ENCODE measurements at regions not wholly inside any gene's neighbourhood (a gene's known extent, or its start where the extent isn't known, plus 50 kb on each side); places are given as distances from the start of the nearest gene placed in this dataset.

- H4K8ac ChIP-seq (ENCODE audit: low read depth, low read length): no peak overlapping the region
- no peaks in the 10 kb centered on the region for H3K27me3 ChIP-seq (ENCODE audit: insufficient read depth, low read length)
- H4K12ac ChIP-seq (ENCODE audit: low read depth, low read length): no peak overlapping the region
- no peak overlapping the region for H3K14ac ChIP-seq (ENCODE audit: low read length)
- no peaks in the 10 kb centered on the region for H3K36me3 ChIP-seq (ENCODE audit: control insufficient read depth in 1 of 2, insufficient read depth in 2 of 2, low read length in 2 of 2)
- H3K79me2 ChIP-seq (ENCODE audit: control insufficient read depth, insufficient read depth, low read length, poor library complexity): no peaks in the 10 kb centered on the region
- H2BK5ac ChIP-seq (ENCODE audit: low read depth, low read length, poor library complexity): no peak overlapping the region
- H2AK5ac ChIP-seq (ENCODE audit: low read length): no peak overlapping the region
- no peak overlapping the region for H3K18ac ChIP-seq (ENCODE audit: low read length)
- no peak overlapping the region for H3K4me3 ChIP-seq (ENCODE audit: low read depth, low read length)
- no peaks in the 10 kb centered on the region for H3K79me1 ChIP-seq (ENCODE audit: low read length)
- no peak overlapping the region for H3K23ac ChIP-seq (ENCODE audit: low read length)
- no peak overlapping the region for H3K9ac ChIP-seq (ENCODE audit: low read length)
- no peak overlapping the region for H3K27ac ChIP-seq (ENCODE audit: low read depth, low read length)
- H3K4ac ChIP-seq (ENCODE audit: low read depth, low read length): no peak overlapping the region
- H4K91ac ChIP-seq (ENCODE audit: low read depth, low read length): no peak overlapping the region
- H3K9me3 ChIP-seq (ENCODE audit: insufficient read depth, low read depth, low read length): peaks cover 2% of the 10 kb centered on the region
- H2BK12ac ChIP-seq (ENCODE audit: low read length): no peak overlapping the region
- no peak overlapping the region for H2BK120ac ChIP-seq (ENCODE audit: insufficient read depth, low read length, poor library complexity)
- peaks cover 4 to 13% of the 10 kb centered on the region in 2 experiments for H3K4me1 ChIP-seq (ENCODE audit: control insufficient read depth in 1 of 2, insufficient read depth in 2 of 2, low read length in 2 of 2)
- no peak for DNase-seq
- H2AFZ ChIP-seq (ENCODE audit: insufficient read depth, low read length, poor library complexity): no peak overlapping the region
- WGBS (ENCODE audit: extremely low coverage, insufficient coverage, insufficient read length): no CpG with 5 or more reads among the region's 13 CpGs
- H3K4me2 ChIP-seq (ENCODE audit: low read length): no peak overlapping the region
Measured at GRCh38 chr2:72027426-72028161, 120.1 kb downstream of the CYP26B1 start.

GRCh38 chr2:72026819-72027425 is 120.7 kb downstream of the CYP26B1 start:
- H3K14ac ChIP-seq (ENCODE audit: low read length): no peak overlapping the region
- no peak overlapping the region for H3K27ac ChIP-seq (ENCODE audit: low read depth, low read length)
- no peaks in the 10 kb centered on the region for H3K27me3 ChIP-seq (ENCODE audit: insufficient read depth, low read length)
- H2AK5ac ChIP-seq (ENCODE audit: low read length): no peak overlapping the region
- no peak for DNase-seq
- no peak overlapping the region for H2BK5ac ChIP-seq (ENCODE audit: low read depth, low read length, poor library complexity)
- H3K36me3 ChIP-seq (ENCODE audit: control insufficient read depth in 1 of 2, insufficient read depth in 2 of 2, low read length in 2 of 2): no peaks in the 10 kb centered on the region
- no peak overlapping the region for H2BK120ac ChIP-seq (ENCODE audit: insufficient read depth, low read length, poor library complexity)
- peaks cover 4 to 10% of the 10 kb centered on the region in 2 experiments for H3K4me1 ChIP-seq (ENCODE audit: control insufficient read depth in 1 of 2, insufficient read depth in 2 of 2, low read length in 2 of 2)
- no peak overlapping the region for H2BK12ac ChIP-seq (ENCODE audit: low read length)
- no peak overlapping the region for H3K18ac ChIP-seq (ENCODE audit: low read length)
- H3K79me1 ChIP-seq (ENCODE audit: low read length): no peaks in the 10 kb centered on the region
- no peak overlapping the region for H3K4me2 ChIP-seq (ENCODE audit: low read length)
- no peak overlapping the region for H3K23ac ChIP-seq (ENCODE audit: low read length)
- no peak overlapping the region for H2AFZ ChIP-seq (ENCODE audit: insufficient read depth, low read length, poor library complexity)
- H3K9me3 ChIP-seq (ENCODE audit: insufficient read depth, low read depth, low read length): peaks cover 2% of the 10 kb centered on the region
- no CpG with 5 or more reads among the region's 10 CpGs for WGBS (ENCODE audit: extremely low coverage, insufficient coverage, insufficient read length)
- no peak overlapping the region for H3K9ac ChIP-seq (ENCODE audit: low read length)
- H4K12ac ChIP-seq (ENCODE audit: low read depth, low read length): no peak overlapping the region
- no peak overlapping the region for H3K4ac ChIP-seq (ENCODE audit: low read depth, low read length)
- no peak overlapping the region for H3K4me3 ChIP-seq (ENCODE audit: low read depth, low read length)
- H4K8ac ChIP-seq (ENCODE audit: low read depth, low read length): no peak overlapping the region
- no peak overlapping the region for H4K91ac ChIP-seq (ENCODE audit: low read depth, low read length)
- H3K79me2 ChIP-seq (ENCODE audit: control insufficient read depth, insufficient read depth, low read length, poor library complexity): no peaks in the 10 kb centered on the region

- H3K4ac ChIP-seq (ENCODE audit: low read depth, low read length): no peak overlapping the region
- H4K12ac ChIP-seq (ENCODE audit: low read depth, low read length): no peak overlapping the region
- no peak overlapping the region for H2BK5ac ChIP-seq (ENCODE audit: low read depth, low read length, poor library complexity)
- no peak overlapping the region for H2BK120ac ChIP-seq (ENCODE audit: insufficient read depth, low read length, poor library complexity)
- no peak overlapping the region for H3K9ac ChIP-seq (ENCODE audit: low read length)
- H2BK12ac ChIP-seq (ENCODE audit: low read length): no peak overlapping the region
- no peak overlapping the region for H4K8ac ChIP-seq (ENCODE audit: low read depth, low read length)
- DNase-seq: no peak
- no peak overlapping the region for H2AK5ac ChIP-seq (ENCODE audit: low read length)
- no peaks in the 10 kb centered on the region for H3K4me1 ChIP-seq (ENCODE audit: control insufficient read depth in 1 of 2, insufficient read depth in 2 of 2, low read length in 2 of 2)
- H4K91ac ChIP-seq (ENCODE audit: low read depth, low read length): no peak overlapping the region
- no peaks in the 10 kb centered on the region for H3K79me2 ChIP-seq (ENCODE audit: control insufficient read depth, insufficient read depth, low read length, poor library complexity)
- no peaks in the 10 kb centered on the region for H3K27me3 ChIP-seq (ENCODE audit: insufficient read depth, low read length)
- H3K18ac ChIP-seq (ENCODE audit: low read length): no peak overlapping the region
- no peak overlapping the region for H3K14ac ChIP-seq (ENCODE audit: low read length)
- H3K27ac ChIP-seq (ENCODE audit: low read depth, low read length): no peak overlapping the region
- H3K36me3 ChIP-seq (ENCODE audit: control insufficient read depth in 1 of 2, insufficient read depth in 2 of 2, low read length in 2 of 2): no peaks in the 10 kb centered on the region
- WGBS (ENCODE audit: extremely low coverage, insufficient coverage, insufficient read length): no CpG with 5 or more reads among the region's 16 CpGs
- H3K79me1 ChIP-seq (ENCODE audit: low read length): no peaks in the 10 kb centered on the region
- no peak overlapping the region for H3K4me3 ChIP-seq (ENCODE audit: low read depth, low read length)
- no peak overlapping the region for H2AFZ ChIP-seq (ENCODE audit: insufficient read depth, low read length, poor library complexity)
- H3K9me3 ChIP-seq (ENCODE audit: insufficient read depth, low read depth, low read length): peaks cover 2% of the 10 kb centered on the region
- H3K4me2 ChIP-seq (ENCODE audit: low read length): no peak overlapping the region
- H3K23ac ChIP-seq (ENCODE audit: low read length): no peak overlapping the region
Measured at GRCh38 chr2:72024451-72025175, 123.0 kb downstream of the CYP26B1 start.

GRCh38 chr2:72023678-72024390 is 123.8 kb downstream of the CYP26B1 start:
- no peak overlapping the region for H3K14ac ChIP-seq (ENCODE audit: low read length)
- no peak overlapping the region for H4K91ac ChIP-seq (ENCODE audit: low read depth, low read length)
- WGBS (ENCODE audit: extremely low coverage, insufficient coverage, insufficient read length): no CpG with 5 or more reads among the region's 7 CpGs

More at GRCh38 chr2:72023678-72024390, 123.8 kb downstream of the CYP26B1 start:
- H3K4ac ChIP-seq (ENCODE audit: low read depth, low read length): no peak overlapping the region
- H4K12ac ChIP-seq (ENCODE audit: low read depth, low read length): no peak overlapping the region
- no peaks in the 10 kb centered on the region for H3K79me2 ChIP-seq (ENCODE audit: control insufficient read depth, insufficient read depth, low read length, poor library complexity)
- H2BK5ac ChIP-seq (ENCODE audit: low read depth, low read length, poor library complexity): no peak overlapping the region
- H2BK120ac ChIP-seq (ENCODE audit: insufficient read depth, low read length, poor library complexity): no peak overlapping the region
- no peak overlapping the region for H3K27ac ChIP-seq (ENCODE audit: low read depth, low read length)
- no peaks in the 10 kb centered on the region for H3K4me1 ChIP-seq (ENCODE audit: control insufficient read depth in 1 of 2, insufficient read depth in 2 of 2, low read length in 2 of 2)
- DNase-seq: no peak
- H3K23ac ChIP-seq (ENCODE audit: low read length): no peak overlapping the region
- H2AFZ ChIP-seq (ENCODE audit: insufficient read depth, low read length, poor library complexity): no peak overlapping the region
- H3K36me3 ChIP-seq (ENCODE audit: control insufficient read depth in 1 of 2, insufficient read depth in 2 of 2, low read length in 2 of 2): no peaks in the 10 kb centered on the region
- H3K9ac ChIP-seq (ENCODE audit: low read length): no peak overlapping the region
- H3K18ac ChIP-seq (ENCODE audit: low read length): no peak overlapping the region
- H3K27me3 ChIP-seq (ENCODE audit: insufficient read depth, low read length): no peaks in the 10 kb centered on the region
- no peak overlapping the region for H2AK5ac ChIP-seq (ENCODE audit: low read length)
- no peak overlapping the region for H2BK12ac ChIP-seq (ENCODE audit: low read length)
- no peaks in the 10 kb centered on the region for H3K79me1 ChIP-seq (ENCODE audit: low read length)
- H3K9me3 ChIP-seq (ENCODE audit: insufficient read depth, low read depth, low read length): peaks cover 2% of the 10 kb centered on the region
- no peak overlapping the region for H3K4me3 ChIP-seq (ENCODE audit: low read depth, low read length)
- H4K8ac ChIP-seq (ENCODE audit: low read depth, low read length): no peak overlapping the region
- no peak overlapping the region for H3K4me2 ChIP-seq (ENCODE audit: low read length)
